Astrocyte of the cerebellum (primary cell): ENCODE measurements at regions not wholly inside any gene's neighbourhood (a gene's known extent, or its start where the extent isn't known, plus 50 kb on each side); places are given as distances from the start of the nearest gene placed in this dataset.

ENCODE experiments used
- DNase-seq: peaks from one replicate; pipeline ENCODE4 v3.0.0-alpha.2; 2011; ENCODE audit warnings: low read depth
- H3K4me3 ChIP-seq: 2 replicates; pipeline ENCODE4 v1.5.1; 2011; ENCODE audit warnings: mild to moderate bottlenecking, low read depth, low read length, moderate library complexity
- in situ Hi-C: cut with HindIII; loops from 2 replicates; pipeline ENCODE4 v1.10.0; 2017; ENCODE audit warnings: low sequenced_read_pairs
- TF ChIP-seq, protein P1 (sequence below): IDR thresholded peaks from 2 replicates; pipeline ENCODE4 v1.5.1; 2012; ENCODE audit warnings: low read length, low read depth, moderate library complexity, mild to moderate bottlenecking; ENCODE audit errors: missing control alignments

- in situ Hi-C loops = no loop called here
- no peak overlapping the region for H3K4me3 ChIP-seq
- DNase-seq = no peak
- TF ChIP-seq, protein P1, sequence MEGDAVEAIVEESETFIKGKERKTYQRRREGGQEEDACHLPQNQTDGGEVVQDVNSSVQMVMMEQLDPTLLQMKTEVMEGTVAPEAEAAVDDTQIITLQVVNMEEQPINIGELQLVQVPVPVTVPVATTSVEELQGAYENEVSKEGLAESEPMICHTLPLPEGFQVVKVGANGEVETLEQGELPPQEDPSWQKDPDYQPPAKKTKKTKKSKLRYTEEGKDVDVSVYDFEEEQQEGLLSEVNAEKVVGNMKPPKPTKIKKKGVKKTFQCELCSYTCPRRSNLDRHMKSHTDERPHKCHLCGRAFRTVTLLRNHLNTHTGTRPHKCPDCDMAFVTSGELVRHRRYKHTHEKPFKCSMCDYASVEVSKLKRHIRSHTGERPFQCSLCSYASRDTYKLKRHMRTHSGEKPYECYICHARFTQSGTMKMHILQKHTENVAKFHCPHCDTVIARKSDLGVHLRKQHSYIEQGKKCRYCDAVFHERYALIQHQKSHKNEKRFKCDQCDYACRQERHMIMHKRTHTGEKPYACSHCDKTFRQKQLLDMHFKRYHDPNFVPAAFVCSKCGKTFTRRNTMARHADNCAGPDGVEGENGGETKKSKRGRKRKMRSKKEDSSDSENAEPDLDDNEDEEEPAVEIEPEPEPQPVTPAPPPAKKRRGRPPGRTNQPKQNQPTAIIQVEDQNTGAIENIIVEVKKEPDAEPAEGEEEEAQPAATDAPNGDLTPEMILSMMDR = no peak
Observed at GRCh38 chr6:108777536-108777935, 70.7 kb upstream of the ARMC2 start.

DNA sequence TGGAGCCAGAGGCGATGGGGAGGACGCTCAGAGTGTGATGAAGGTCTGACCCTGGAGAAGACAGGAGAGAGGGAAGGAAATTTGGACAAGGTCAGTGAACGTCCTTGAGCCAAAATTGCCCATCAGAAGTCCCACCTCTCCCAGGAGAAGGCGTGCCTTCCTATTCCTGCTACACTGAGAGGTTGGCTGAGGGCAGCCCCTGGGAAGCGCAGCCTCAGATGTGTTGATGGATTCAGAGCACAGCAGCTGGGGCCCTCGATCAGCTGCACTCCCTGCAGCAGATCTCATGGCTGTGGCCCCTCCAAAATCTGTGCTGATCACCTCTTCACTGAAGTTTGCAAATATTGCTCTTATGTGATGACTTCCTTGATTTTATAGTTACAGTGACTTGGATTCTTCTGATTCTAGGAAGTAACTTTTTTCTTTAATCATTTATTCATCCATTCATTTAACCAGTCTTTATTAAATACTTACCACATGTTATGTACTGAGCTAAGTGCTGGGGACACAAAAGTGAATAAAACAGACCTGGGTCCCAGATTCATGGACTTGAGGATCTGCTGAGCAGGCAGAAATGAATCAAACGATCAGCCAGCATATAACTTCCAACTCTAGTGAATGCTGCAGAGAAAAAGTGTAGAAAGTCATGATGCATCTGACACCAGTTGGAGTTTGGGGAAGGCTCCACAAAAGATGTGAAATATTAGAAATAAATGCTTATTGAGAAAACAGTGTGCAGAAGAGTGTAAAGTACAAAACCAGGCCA, 69.6 kb upstream of the ARMC2 start:
- in situ Hi-C loops = no loop called here
- DNase-seq = no peak
- TF ChIP-seq, protein P1 = no peak
- H3K4me3 ChIP-seq = no peak overlapping the region

- TF ChIP-seq, protein P1 = no peak
- no peak overlapping the region for H3K4me3 ChIP-seq
- in situ Hi-C loops = loop anchor here (5.0 kb wide), 2 partner anchors 57 to 212 kb away; no protein-coding TSS in a partner anchor
- no peak for DNase-seq
Observed at GRCh38 chr6:108779536-108780275, 68.5 kb upstream of the ARMC2 start.

DNA sequence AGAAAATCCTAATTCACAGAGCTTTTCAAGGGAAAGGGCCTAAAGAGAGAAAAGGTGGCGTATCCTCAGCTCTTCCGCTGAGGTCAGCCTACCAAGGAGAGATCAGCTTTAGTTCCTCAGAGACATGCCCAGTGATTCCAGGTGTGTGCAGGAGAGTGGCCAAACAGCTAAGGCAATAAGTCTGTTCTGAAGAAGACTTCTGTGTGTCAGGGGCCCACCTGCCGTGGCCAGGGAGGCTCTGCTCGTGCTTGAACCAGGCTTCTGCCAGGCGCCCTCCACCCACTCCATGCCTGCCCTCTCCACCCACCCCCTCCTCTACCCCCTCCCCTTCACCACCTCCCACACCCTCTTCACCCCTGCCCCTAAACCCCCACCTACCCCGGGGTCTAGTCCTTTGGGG, 67.4 kb upstream of the ARMC2 start:
- in situ Hi-C loops = loop anchor here (5.0 kb wide), 2 partner anchors 58 to 213 kb away; no protein-coding TSS in a partner anchor

GRCh38 chr6:108781419-108782100, 66.7 kb upstream of the ARMC2 start:
- H3K4me3 ChIP-seq = peak overlapping the region; percentile 44
- in situ Hi-C loops = loop anchor here (5.0 kb wide), 2 partner anchors 59 to 214 kb away; no protein-coding TSS in a partner anchor
- TF ChIP-seq, protein P1 = no peak
- no peak for DNase-seq

More for the DNA sequence above, 67.4 kb upstream of the ARMC2 start:
- H3K4me3 ChIP-seq = no peak overlapping the region
- TF ChIP-seq, protein P1 = no peak
- no peak for DNase-seq
